ENCODE measurements at regions not wholly inside any gene's neighbourhood (a gene's known extent, or its start where the extent isn't known, plus 50 kb on each side); places are given as distances from the start of the nearest gene placed in this dataset.
"Not testable (repeated sequence)": the region's sequence is repeated elsewhere in the genome, so short reads cannot be mapped to it uniquely, and the experiment has no call there.

GRCh38 chr21:6040095-6040494 lies 4481.3 kb upstream of the TPTE start:
- TF ChIP-seq CTCF, POLR2A (IDR thresholded peaks at IDR 0.05): not testable (repeated sequence)
